ENCODE measurements at regions not wholly inside any gene's neighbourhood (a gene's known extent, or its start where the extent isn't known, plus 50 kb on each side); places are given as distances from the start of the nearest gene placed in this dataset.

- intact Hi-C loops (cut with micrococcal nuclease), result no loop called here
- no peak overlapping the region for H2AFZ ChIP-seq (ENCODE audit: low read depth, low read length)
- no peak overlapping the region for H3K9ac ChIP-seq (ENCODE audit: insufficient read depth in 1 of 2, low read depth in 2 of 2, low read length in 2 of 2)
- BruUV-seq (replicated peaks), result no TSS peak
- in situ Hi-C loops (cut with MboI), result no loop called here
- H3K4me3 ChIP-seq, result no peak overlapping the region
- no peaks in the 10 kb centered on the region for H4K20me1 ChIP-seq (replicated peaks; ENCODE audit: control insufficient read depth, insufficient read depth, low read length)
- no peak overlapping the region for H3K27ac ChIP-seq (ENCODE audit: extremely low read depth, low read depth, low read length)
- peaks cover 0 to 7% of the 10 kb centered on the region in 2 experiments; a peak in 3 of 5 replicates for H3K4me1 ChIP-seq (replicated peaks in 1 of 2; ENCODE audit: control insufficient read depth in 2 of 2, insufficient read depth in 2 of 2, low read length in 2 of 2)
- FAIRE-seq (no peak), DNase-seq (ENCODE audit: extremely low read depth in 1 of 4, low spot score in 3 of 4) (no peak), ATAC-seq (no peak)
- no peaks in the 10 kb centered on the region for H3K9me3 ChIP-seq (replicated peaks; ENCODE audit: control insufficient read depth, insufficient read depth, low read depth, low read length)
- H3K36me3 ChIP-seq (ENCODE audit: control insufficient read depth, insufficient read depth, low read length), result no peaks in the 10 kb centered on the region
- WGBS (ENCODE audit: insufficient coverage, low coverage, missing lambda C conversion rate), result 0% methylated on average over 1 of the region's 1 CpG
- no peaks in the 10 kb centered on the region for H3K79me2 ChIP-seq (ENCODE audit: control insufficient read depth, insufficient read depth, low read length)
- CTCF ChIA-PET (ENCODE audit: low intra/inter-chr PET ratio), result no interaction called here
- POLR2A ChIA-PET, result interaction anchor here (0.8 to 0.9 kb wide), 3 partner anchors 12 to 29 kb away, joined by 3 read pairs; no protein-coding TSS in a partner anchor
- H3K9me1 ChIP-seq (ENCODE audit: control insufficient read depth, insufficient read depth, low read length), result no peaks in the 10 kb centered on the region
- no peaks in the 10 kb centered on the region for H3K27me3 ChIP-seq (ENCODE audit: control insufficient read depth in 2 of 2, insufficient read depth in 2 of 2, low read length in 2 of 2)
- H3K4me2 ChIP-seq (ENCODE audit: insufficient read depth, low read length), result no peak overlapping the region
- TF ChIP-seq ZNF347 (CRISPR knock-in tag; IDR thresholded peaks at IDR 0.05; ENCODE audit: low read depth), result no peak
- TF ChIP-seq RFX7 (CRISPR knock-in tag; IDR thresholded peaks at IDR 0.05), result no peak
- no peak for TF ChIP-seq ARID4B (CRISPR knock-in tag; IDR thresholded peaks at IDR 0.05)
- TF ChIP-seq ZNF778 (CRISPR knock-in tag; IDR thresholded peaks at IDR 0.05), result no peak
- no peak for TF ChIP-seq CAMTA2 (CRISPR knock-in tag; conservative IDR thresholded peaks at IDR 0.05)
- no peak for TF ChIP-seq CBX2 (IDR thresholded peaks at IDR 0.05; ENCODE audit: insufficient read depth, low read length, poor library complexity, severe bottlenecking)
- TF ChIP-seq HNRNPK (IDR thresholded peaks at IDR 0.05; ENCODE audit: low read depth, low read length, poor library complexity, severe bottlenecking), result no peak
- TF ChIP-seq ZNF407 (IDR thresholded peaks at IDR 0.05; ENCODE audit: low read depth), result no peak
These were observed 163.7 kb downstream of the LTN1 start for GRCh38 chr21:28828981-28829380.
